Activated T-helper 17 cell treated with anti-CD3 and anti-CD28 coated beads, Interleukin-2, amount 50 U/mL, for 72 hours (primary cell): ENCODE measurements at regions not wholly inside any gene's neighbourhood (a gene's known extent, or its start where the extent isn't known, plus 50 kb on each side); places are given as distances from the start of the nearest gene placed in this dataset.
"Not testable (repeated sequence)": the region's sequence is repeated elsewhere in the genome, so short reads cannot be mapped to it uniquely, and the experiment has no call there.

ENCODE experiments used
- ATAC-seq: fragments of 150-1000 bp; cut with Tn5 transposase; replicated peaks from 2 replicates; pipeline ENCODE4 v1.10.0; 2021; ENCODE audit warnings: mild to moderate bottlenecking, moderate library complexity
- H3K27ac Mint-ChIP-seq: one replicate; pipeline ENCODE4 v1.8.0; 2022; ENCODE audit warnings: mixed read lengths
- H3K27me3 Mint-ChIP-seq: one replicate; pipeline ENCODE4 v1.8.0; 2022; ENCODE audit warnings: mixed read lengths
- H3K36me3 Mint-ChIP-seq: one replicate; pipeline ENCODE4 v1.8.0; 2022; ENCODE audit warnings: low read depth, mild to moderate bottlenecking, mixed read lengths
- H3K4me1 Mint-ChIP-seq: one replicate; pipeline ENCODE4 v1.8.0; 2022; ENCODE audit warnings: mixed read lengths
- H3K4me3 Mint-ChIP-seq: one replicate; pipeline ENCODE4 v1.8.0; 2022; ENCODE audit warnings: mild to moderate bottlenecking, mixed read lengths
- H3K9me3 Mint-ChIP-seq: one replicate; pipeline ENCODE4 v1.8.0; 2022; ENCODE audit warnings: mixed read lengths

- H3K4me1 Mint-ChIP-seq, H3K4me3 Mint-ChIP-seq, H3K9me3 Mint-ChIP-seq, H3K27ac Mint-ChIP-seq, ATAC-seq, H3K36me3 Mint-ChIP-seq: not testable (repeated sequence)
- peaks cover 26% of the 10 kb centered on the region for H3K27me3 Mint-ChIP-seq
Measured at GRCh38 chr11:19412070-19412469, 171.3 kb upstream of the E2F8 start.

DNA sequence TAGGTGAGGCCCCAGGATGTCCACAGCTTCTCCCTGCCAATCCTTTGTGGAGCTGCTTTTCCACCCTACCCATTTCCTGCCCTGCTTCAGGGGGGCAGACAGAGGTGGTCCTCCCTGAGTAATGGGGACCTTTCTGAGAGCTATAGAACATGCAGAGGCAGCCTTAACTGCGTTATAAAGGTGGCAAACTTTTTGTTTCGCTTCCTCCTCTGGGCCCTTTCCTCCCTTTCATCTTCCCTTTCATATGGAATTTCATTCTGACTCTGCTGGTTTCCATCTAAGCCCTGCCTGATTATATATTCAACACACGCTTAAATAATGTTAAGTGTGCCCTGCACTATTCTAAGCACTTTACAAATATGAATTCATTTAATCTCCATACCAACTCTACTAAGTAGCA lies 169.3 kb upstream of the E2F8 start:
- ATAC-seq: peak; percentile 37
- Mint-ChIP-seq H3K27me3 (peaks cover 29% of the 10 kb centered on the region), H3K9me3 (peaks cover 5% of the 10 kb centered on the region), H3K27ac (no peak overlapping the region), H3K4me1 (no peaks in the 10 kb centered on the region), H3K36me3 (no peaks in the 10 kb centered on the region), H3K4me3 (no peak overlapping the region)

DNA sequence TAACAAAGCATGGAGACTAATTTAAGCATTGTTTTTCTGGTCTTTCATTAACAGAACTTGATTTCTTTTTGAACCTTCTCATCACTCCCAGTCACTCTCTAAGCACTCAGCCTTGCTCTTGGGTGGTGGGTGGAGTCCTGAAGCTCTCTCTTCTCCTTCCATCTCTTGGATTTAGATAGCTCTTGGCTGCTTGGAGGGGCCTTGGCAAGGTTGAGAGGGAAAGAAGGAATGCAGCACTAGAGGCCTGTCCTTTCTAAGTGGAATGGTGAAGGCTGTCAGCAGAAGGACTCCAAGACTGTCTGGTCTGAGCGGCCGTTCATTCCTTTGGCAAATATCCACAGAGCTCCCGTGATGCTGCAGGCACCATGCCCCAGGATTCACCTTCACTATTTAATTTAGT lies 168.6 kb upstream of the E2F8 start:
- no peak for ATAC-seq
- H3K4me1 Mint-ChIP-seq: no peaks in the 10 kb centered on the region
- H3K27me3 Mint-ChIP-seq: peaks cover 23% of the 10 kb centered on the region
- H3K27ac Mint-ChIP-seq: no peak overlapping the region
- no peak overlapping the region for H3K4me3 Mint-ChIP-seq
- no peaks in the 10 kb centered on the region for H3K9me3 Mint-ChIP-seq
- no peaks in the 10 kb centered on the region for H3K36me3 Mint-ChIP-seq

DNA sequence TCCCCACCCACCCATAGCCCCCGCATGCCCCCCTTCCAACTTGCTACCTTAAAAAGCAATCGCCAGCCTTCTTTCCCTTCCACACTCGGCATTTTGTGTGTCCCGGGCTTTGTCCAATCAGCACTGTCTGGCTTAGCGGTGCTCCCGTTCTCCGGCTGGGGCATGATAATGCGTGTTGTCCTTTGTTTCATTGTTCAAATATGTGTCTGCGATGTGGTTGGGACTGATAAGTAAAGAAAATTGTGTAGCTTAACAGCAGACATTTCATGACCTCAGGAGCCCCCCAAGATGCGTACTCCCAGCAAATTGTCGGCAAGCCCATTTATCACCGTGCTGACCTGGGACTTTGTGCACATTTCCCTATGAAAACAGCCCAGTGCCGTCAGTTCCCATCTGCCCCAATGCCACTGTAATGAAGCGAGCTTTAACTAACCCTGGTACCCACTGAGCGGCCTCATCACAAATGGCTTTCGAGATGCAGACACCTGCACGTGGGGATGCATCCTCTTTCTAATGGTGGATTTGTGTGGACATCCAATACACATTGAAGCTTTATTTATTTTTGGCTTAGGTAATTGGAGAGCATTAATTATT lies 167.0 kb upstream of the E2F8 start:
- peaks cover 22% of the 10 kb centered on the region for H3K27me3 Mint-ChIP-seq
- no peak overlapping the region for H3K4me3 Mint-ChIP-seq
- no peaks in the 10 kb centered on the region for H3K4me1 Mint-ChIP-seq
- no peaks in the 10 kb centered on the region for H3K36me3 Mint-ChIP-seq
- H3K27ac Mint-ChIP-seq: no peak overlapping the region
- H3K9me3 Mint-ChIP-seq: no peaks in the 10 kb centered on the region
- no peak for ATAC-seq

- Mint-ChIP-seq H3K27me3 (peaks cover 17% of the 10 kb centered on the region), H3K36me3 (no peaks in the 10 kb centered on the region), H3K4me3 (no peak overlapping the region), H3K27ac (no peak overlapping the region), H3K4me1 (no peaks in the 10 kb centered on the region), H3K9me3 (no peaks in the 10 kb centered on the region)
- no peak for ATAC-seq
Measured at GRCh38 chr11:19405966-19406365, 165.2 kb upstream of the E2F8 start.

DNA sequence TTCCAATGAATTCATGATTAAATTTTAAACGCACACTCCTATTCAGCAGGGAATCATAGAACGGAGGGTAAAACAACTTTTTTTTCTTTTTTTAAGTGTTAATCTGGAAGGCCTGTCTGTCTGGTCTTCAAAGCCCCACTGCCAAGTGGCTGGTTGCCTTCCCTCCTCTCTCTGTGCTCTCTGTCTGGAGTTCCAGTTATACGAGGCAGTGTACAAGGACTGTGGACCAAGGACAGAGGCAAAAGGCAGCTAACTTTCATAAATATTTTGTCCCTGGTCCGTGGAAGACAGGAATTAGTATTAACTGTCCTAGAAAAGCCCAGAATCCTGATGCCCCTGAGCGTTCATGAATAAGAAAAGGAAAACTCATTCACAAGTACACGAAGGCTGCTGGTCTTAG lies 164.0 kb upstream of the E2F8 start:
- no peaks in the 10 kb centered on the region for H3K36me3 Mint-ChIP-seq
- H3K4me3 Mint-ChIP-seq: no peak overlapping the region
- H3K27me3 Mint-ChIP-seq: peaks cover 17% of the 10 kb centered on the region
- H3K4me1 Mint-ChIP-seq: no peaks in the 10 kb centered on the region
- ATAC-seq: no peak
- no peaks in the 10 kb centered on the region for H3K9me3 Mint-ChIP-seq
- H3K27ac Mint-ChIP-seq: no peak overlapping the region

- no peak overlapping the region for H3K4me3 Mint-ChIP-seq
- H3K4me1 Mint-ChIP-seq: no peaks in the 10 kb centered on the region
- no peak overlapping the region for H3K27ac Mint-ChIP-seq
- no peak for ATAC-seq
- H3K9me3 Mint-ChIP-seq: no peaks in the 10 kb centered on the region
- peaks cover 17% of the 10 kb centered on the region for H3K27me3 Mint-ChIP-seq
- no peaks in the 10 kb centered on the region for H3K36me3 Mint-ChIP-seq
Measured at GRCh38 chr11:19403196-19403895, 162.6 kb upstream of the E2F8 start.

GRCh38 chr11:19400296-19400695 lies 159.6 kb upstream of the E2F8 start:
- Mint-ChIP-seq H3K4me1 (no peaks in the 10 kb centered on the region), H3K4me3 (no peak overlapping the region), H3K27me3 (peaks cover 8% of the 10 kb centered on the region), H3K27ac (no peak overlapping the region), H3K9me3 (no peaks in the 10 kb centered on the region), H3K36me3 (no peaks in the 10 kb centered on the region)
- no peak for ATAC-seq

DNA sequence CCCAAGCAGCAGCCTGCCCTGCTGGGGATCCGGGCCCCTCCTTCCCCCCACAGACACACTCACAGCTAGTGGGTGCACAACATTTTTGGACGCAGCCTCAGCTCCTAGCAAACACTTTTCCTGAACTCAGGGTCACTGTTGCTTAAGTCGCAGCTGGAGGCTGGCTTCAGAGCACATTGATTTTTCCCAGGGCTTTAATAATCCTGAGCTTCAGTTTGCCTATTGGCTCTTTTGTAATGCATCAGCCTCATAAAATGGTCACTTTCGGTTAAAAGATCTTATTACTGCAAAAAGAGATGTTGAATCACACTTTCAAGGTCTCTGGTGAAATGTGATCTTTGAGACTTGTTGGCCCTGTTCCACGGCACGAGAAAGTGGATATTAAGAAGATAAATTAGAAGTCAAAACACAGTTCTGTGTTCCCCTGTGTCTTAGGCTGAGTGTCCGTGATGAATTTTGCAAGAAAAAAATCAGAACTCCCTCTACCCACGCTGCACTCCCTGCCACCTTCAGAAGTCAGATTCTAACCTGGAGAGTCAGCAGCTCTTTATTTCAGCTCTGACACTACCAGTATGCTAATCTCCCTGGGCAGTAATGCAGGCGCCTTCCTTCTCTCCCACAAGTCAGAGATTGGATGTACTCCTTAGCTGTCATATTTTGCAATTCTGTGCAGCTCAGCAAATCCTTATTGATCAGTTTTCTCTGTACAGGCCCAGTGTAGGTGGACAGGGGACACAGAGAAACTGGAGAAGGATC lies 158.2 kb upstream of the E2F8 start:
- Mint-ChIP-seq H3K27ac (no peak overlapping the region), H3K4me3 (no peak overlapping the region), H3K27me3 (peaks cover 11% of the 10 kb centered on the region), H3K4me1 (no peaks in the 10 kb centered on the region), H3K36me3 (no peaks in the 10 kb centered on the region), H3K9me3 (no peaks in the 10 kb centered on the region)
- ATAC-seq: no peak

- Mint-ChIP-seq H3K4me1 (no peaks in the 10 kb centered on the region), H3K27me3 (peaks cover 10% of the 10 kb centered on the region), H3K27ac (no peak overlapping the region), H3K4me3 (no peak overlapping the region), H3K9me3 (no peaks in the 10 kb centered on the region), H3K36me3 (no peaks in the 10 kb centered on the region)
- no peak for ATAC-seq
Measured at GRCh38 chr11:19398273-19398672, 157.5 kb upstream of the E2F8 start.

- H3K27me3 Mint-ChIP-seq: peaks cover 9% of the 10 kb centered on the region
- H3K36me3 Mint-ChIP-seq: no peaks in the 10 kb centered on the region
- H3K4me3 Mint-ChIP-seq: no peak overlapping the region
- H3K4me1 Mint-ChIP-seq: no peaks in the 10 kb centered on the region
- ATAC-seq: no peak
- no peak overlapping the region for H3K27ac Mint-ChIP-seq
- peaks cover 4% of the 10 kb centered on the region for H3K9me3 Mint-ChIP-seq
Measured at GRCh38 chr11:19395050-19395449, 154.3 kb upstream of the E2F8 start.

DNA sequence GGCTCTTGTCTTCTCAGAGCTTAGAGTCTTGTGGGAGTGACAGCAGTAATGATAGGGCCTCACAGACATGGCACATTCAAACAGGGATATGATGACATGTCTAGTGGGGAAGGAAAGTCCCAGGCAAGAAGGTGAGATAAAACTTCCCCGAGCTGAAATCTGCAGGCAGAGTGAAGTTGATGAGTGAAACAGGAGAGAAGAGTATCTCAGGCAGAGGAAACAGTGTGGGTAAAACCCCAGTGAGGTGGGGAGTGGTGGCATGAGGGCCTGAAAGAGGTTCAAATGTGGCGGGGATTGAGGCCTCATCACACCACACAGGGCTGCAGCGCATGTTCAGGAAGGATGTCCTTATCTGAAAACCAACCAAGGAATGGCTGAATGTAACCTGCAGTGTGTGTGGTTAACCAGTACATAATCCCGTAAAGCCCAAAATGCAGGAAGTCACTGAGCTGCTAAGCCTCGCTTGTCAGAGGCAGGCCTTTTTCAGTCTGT lies 153.8 kb upstream of the E2F8 start:
- peak; percentile 80 for ATAC-seq
- Mint-ChIP-seq H3K9me3 (peaks cover 4% of the 10 kb centered on the region), H3K36me3 (no peaks in the 10 kb centered on the region), H3K27me3 (peaks cover 9% of the 10 kb centered on the region), H3K4me1 (no peaks in the 10 kb centered on the region), H3K27ac (no peak overlapping the region), H3K4me3 (no peak overlapping the region)

- Mint-ChIP-seq H3K27me3 (peaks cover 9% of the 10 kb centered on the region), H3K27ac (no peak overlapping the region), H3K9me3 (peaks cover 4% of the 10 kb centered on the region), H3K36me3 (no peaks in the 10 kb centered on the region), H3K4me1 (no peaks in the 10 kb centered on the region), H3K4me3 (no peak overlapping the region)
- no peak for ATAC-seq
Measured at GRCh38 chr11:19393941-19394340, 153.2 kb upstream of the E2F8 start.

GRCh38 chr11:19392847-19393518 lies 152.2 kb upstream of the E2F8 start:
- Mint-ChIP-seq H3K27me3 (peaks cover 9% of the 10 kb centered on the region), H3K27ac (no peak overlapping the region), H3K9me3 (peaks cover 4% of the 10 kb centered on the region), H3K4me1 (no peaks in the 10 kb centered on the region), H3K4me3 (no peak overlapping the region), H3K36me3 (no peaks in the 10 kb centered on the region)
- ATAC-seq: no peak
